ENCODE measurements at regions not wholly inside any gene's neighbourhood (a gene's known extent, or its start where the extent isn't known, plus 50 kb on each side); places are given as distances from the start of the nearest gene placed in this dataset.

DNA sequence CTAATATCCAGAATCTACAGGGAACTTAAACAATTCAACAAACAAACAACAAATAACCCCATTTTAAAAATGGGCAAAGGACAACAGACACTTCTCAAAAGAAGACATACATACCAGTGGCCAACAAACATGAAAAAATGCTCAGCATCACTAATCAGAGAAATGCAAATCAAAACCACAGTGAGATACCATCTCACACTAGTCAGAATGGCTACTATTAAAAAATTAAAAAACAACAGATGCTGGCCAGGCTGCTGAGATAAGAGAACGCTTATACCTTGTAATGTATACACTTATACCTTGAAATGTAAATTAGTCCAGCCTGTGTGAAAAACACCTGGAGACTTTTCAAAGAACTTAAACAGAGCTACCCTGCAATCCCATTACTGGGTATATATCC, 166.8 kb downstream of the IBTK start:
- TF ChIP-seq, protein P1, sequence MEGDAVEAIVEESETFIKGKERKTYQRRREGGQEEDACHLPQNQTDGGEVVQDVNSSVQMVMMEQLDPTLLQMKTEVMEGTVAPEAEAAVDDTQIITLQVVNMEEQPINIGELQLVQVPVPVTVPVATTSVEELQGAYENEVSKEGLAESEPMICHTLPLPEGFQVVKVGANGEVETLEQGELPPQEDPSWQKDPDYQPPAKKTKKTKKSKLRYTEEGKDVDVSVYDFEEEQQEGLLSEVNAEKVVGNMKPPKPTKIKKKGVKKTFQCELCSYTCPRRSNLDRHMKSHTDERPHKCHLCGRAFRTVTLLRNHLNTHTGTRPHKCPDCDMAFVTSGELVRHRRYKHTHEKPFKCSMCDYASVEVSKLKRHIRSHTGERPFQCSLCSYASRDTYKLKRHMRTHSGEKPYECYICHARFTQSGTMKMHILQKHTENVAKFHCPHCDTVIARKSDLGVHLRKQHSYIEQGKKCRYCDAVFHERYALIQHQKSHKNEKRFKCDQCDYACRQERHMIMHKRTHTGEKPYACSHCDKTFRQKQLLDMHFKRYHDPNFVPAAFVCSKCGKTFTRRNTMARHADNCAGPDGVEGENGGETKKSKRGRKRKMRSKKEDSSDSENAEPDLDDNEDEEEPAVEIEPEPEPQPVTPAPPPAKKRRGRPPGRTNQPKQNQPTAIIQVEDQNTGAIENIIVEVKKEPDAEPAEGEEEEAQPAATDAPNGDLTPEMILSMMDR (conservative IDR thresholded peaks at IDR 0.05; ENCODE audit: low read depth, low read length) = no peak
- TF ChIP-seq EZH2phosphoT487 (IDR thresholded peaks at IDR 0.05; ENCODE audit: borderline replicate concordance, low read length) (no peak), EZH2 (IDR thresholded peaks at IDR 0.05; ENCODE audit: low read length, unreplicated experiment) (no peak)
